SU-DHL-6 (cell line): ENCODE measurements at regions not wholly inside any gene's neighbourhood (a gene's known extent, or its start where the extent isn't known, plus 50 kb on each side); places are given as distances from the start of the nearest gene placed in this dataset.

ENCODE experiments used
- CTCF ChIP-seq: fragments of 200-600 bp; sonication (generic); IDR thresholded peaks from one replicate; pipeline ENCODE4 v1.5.1; 2017; ENCODE audit warnings: antibody characterized with exemption, mild to moderate bottlenecking, low read length, moderate library complexity; ENCODE audit not compliant: insufficient read depth, poor library complexity, severe bottlenecking
- EZH2phosphoT487 ChIP-seq: fragments of 200-600 bp; sonication (generic), shearing (Covaris generic); conservative IDR thresholded peaks from 2 replicates; pipeline ENCODE4 v1.6.1; 2018; ENCODE audit warnings: mild to moderate bottlenecking, antibody characterized with exemption, low read length, moderate library complexity, mixed read lengths

- TF ChIP-seq CTCF: no peak
- TF ChIP-seq EZH2phosphoT487: no peak
Measured at GRCh38 chr5:12911156-12911555, 1006.9 kb upstream of the CTNND2 start.
